GM19193 (cell line): ENCODE measurements at regions not wholly inside any gene's neighbourhood (a gene's known extent, or its start where the extent isn't known, plus 50 kb on each side); places are given as distances from the start of the nearest gene placed in this dataset.

Experiments used
- POLR2A ChIP-seq: IDR thresholded peaks from 4 replicates; pipeline ENCODE4 v1.6.1; 2011; ENCODE audit not compliant: insufficient read depth, insufficient read length; ENCODE audit errors: extremely low read depth

- no peak for TF ChIP-seq POLR2A
Measured at GRCh38 chr19:28920269-28921066, 292.5 kb downstream of the UQCRFS1 start.

- no peak for TF ChIP-seq POLR2A
Measured at GRCh38 chr19:28917621-28918020, 295.3 kb downstream of the UQCRFS1 start.

- no peak for TF ChIP-seq POLR2A
Measured at GRCh38 chr19:28915737-28916460, 297.1 kb downstream of the UQCRFS1 start.

DNA sequence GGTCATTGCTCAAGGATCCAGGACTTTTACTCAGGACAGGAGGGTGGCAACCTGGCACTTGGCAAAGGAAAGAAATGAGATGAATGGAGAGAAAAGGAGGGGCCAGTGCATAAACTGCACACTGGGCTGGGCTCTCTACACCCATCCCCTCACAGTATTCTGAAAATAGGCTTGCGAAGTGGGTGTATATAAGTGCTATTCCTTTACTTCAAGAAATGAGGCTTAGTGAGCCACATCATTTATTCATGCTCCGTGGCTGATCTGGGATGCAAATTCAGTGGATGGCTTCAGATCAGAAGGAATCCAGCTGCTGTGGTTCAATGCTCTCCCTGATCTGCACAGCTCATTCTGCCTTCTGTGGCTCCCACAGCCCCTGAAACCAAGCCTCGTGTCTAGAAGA lies 297.7 kb downstream of the UQCRFS1 start:
- TF ChIP-seq POLR2A = no peak

DNA sequence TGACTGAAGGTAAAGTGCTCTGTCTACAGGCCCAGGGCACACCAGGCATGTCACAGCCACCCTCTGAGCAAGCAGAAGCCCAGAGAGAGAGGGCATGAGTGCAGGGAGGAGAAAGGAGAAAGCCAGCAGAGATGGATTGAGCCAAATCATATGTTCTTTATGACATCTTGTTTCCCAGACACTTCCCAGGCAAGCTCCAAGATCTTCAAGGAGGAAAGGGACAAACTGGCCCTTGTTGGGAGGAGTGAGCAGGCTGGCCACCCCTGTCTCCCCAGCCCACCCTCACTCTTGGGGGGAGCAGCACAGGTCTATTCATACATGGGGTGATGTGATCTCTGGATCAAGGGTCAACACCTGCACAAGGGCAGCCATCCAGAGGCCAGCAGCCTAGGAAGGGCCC lies 298.8 kb downstream of the UQCRFS1 start:
- no peak for TF ChIP-seq POLR2A

- TF ChIP-seq POLR2A = no peak
Measured at GRCh38 chr19:28913626-28914025, 299.3 kb downstream of the UQCRFS1 start.

- no peak for TF ChIP-seq POLR2A
Measured at GRCh38 chr19:28908941-28909340, 304.0 kb downstream of the UQCRFS1 start.

GRCh38 chr19:28907534-28907933 lies 305.4 kb downstream of the UQCRFS1 start:
- TF ChIP-seq POLR2A = no peak

- TF ChIP-seq POLR2A = no peak
Measured at GRCh38 chr19:28905996-28906395, 307.0 kb downstream of the UQCRFS1 start.

GRCh38 chr19:28899703-28900102 lies 313.2 kb downstream of the UQCRFS1 start:
- TF ChIP-seq POLR2A = no peak

DNA sequence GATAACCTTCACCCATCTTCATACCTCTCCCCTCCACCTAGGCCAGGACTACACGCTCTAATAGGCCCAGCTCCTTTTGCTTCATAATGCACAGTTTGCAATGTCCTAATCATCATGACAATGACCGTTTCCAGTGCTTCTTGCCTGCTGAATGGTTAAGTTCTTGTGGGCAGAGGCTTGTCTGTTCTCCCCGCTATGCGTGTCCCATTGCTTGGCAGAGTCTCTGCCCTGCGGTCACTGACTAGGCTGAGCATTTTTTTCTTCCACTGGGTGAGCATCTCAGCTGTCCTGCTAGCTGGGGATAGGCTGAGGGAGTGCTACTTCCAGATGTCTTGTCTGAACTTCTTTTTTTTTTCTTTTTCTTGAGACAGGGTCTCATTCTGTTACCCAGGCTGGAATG lies 314.7 kb downstream of the UQCRFS1 start:
- TF ChIP-seq POLR2A = no peak

DNA sequence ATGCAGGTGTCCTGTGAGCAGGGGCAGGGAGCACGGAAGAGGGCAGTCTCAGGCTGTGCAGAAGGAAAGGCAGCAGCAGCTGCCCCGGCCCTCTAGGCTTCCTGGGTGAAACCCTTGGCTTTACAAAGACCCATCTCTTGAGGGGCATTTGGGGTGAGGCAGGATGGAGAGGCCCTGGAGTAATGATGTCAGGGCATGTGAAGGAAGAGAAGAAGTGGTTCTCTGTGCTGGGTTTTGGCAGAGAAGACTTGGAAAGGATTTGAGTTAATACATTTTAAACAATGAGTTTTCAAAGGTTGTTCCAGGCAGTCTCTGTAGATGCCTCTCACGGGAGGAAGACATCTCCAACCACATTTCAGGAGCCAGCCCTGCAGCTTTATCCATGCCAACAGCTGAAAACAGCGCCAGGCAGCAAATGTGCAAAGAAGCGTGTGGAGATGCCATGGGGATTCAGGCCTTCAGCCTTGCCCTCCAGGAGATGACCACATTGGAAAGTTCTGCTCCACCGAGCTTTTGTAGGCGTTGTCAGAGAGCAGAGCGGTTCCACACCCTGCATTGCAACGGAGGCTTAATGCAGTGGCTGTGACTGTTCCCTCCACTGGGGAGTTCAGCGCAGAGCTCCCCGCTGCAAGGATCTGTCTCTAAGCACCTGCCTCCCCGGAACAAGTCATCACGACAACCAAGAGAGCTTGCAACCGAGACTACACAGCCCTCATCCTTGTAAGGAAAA lies 322.8 kb downstream of the UQCRFS1 start:
- TF ChIP-seq POLR2A = no peak

GRCh38 chr19:28887920-28888618 lies 324.9 kb downstream of the UQCRFS1 start:
- no peak for TF ChIP-seq POLR2A

- TF ChIP-seq POLR2A = no peak
Measured at GRCh38 chr19:28886708-28887107, 326.2 kb downstream of the UQCRFS1 start.

- no peak for TF ChIP-seq POLR2A
Measured at GRCh38 chr19:28885965-28886364, 327.0 kb downstream of the UQCRFS1 start.

DNA sequence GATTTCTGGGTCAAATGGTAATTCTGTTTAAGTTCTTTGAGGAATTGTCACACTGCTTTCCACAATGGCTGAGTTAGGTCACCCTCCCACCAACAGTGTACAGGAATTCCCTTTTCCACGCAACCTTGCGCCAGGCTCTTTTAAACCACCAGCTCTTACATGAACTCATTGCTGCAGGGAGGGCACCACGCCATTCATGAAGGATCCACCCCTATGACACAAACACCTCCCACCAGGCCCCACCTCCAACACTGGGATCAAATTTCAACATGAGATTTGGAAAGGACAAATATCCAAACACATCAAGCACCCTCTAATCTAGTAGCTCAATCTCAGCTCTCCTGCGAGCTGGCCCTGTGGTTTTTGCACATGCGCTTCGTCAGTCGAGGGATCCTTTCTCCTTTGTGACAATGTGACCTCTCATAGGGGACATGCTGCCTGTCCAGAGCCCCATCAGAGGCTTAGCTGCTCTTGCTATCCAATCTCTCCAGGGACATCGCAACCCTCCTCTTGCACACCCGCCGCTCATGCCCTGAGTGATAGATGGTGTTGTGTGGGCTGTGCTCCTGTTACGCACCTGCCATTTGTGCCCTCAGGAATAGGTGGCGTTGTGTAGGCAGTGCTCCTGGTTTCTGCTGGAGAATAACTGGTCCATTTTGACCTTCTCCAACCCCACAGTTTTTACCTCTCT lies 328.0 kb downstream of the UQCRFS1 start:
- TF ChIP-seq POLR2A = no peak
